Stimulated activated CD4-positive, alpha-beta T cell treated with anti-CD3 and anti-CD28 coated beads, Interleukin-4, amount 100 ng/mL, for 48 hours (primary cell): ENCODE measurements at regions not wholly inside any gene's neighbourhood (a gene's known extent, or its start where the extent isn't known, plus 50 kb on each side); places are given as distances from the start of the nearest gene placed in this dataset.
"Not testable (repeated sequence)": the region's sequence is repeated elsewhere in the genome, so short reads cannot be mapped to it uniquely, and the experiment has no call there.

Experiments used
- DNase-seq, 2 donors: peaks; one replicate each; pipeline ENCODE4 v3.0.0-alpha.2; 2020; ENCODE audit warnings: low read depth in 2 of 2

GRCh38 chr2:111316221-111316741, 195.6 kb downstream of the BCL2L11 start:
- not testable (repeated sequence) for DNase-seq

- not testable (repeated sequence) for DNase-seq
Observed at GRCh38 chr2:111316881-111317549, 196.3 kb downstream of the BCL2L11 start.

DNA sequence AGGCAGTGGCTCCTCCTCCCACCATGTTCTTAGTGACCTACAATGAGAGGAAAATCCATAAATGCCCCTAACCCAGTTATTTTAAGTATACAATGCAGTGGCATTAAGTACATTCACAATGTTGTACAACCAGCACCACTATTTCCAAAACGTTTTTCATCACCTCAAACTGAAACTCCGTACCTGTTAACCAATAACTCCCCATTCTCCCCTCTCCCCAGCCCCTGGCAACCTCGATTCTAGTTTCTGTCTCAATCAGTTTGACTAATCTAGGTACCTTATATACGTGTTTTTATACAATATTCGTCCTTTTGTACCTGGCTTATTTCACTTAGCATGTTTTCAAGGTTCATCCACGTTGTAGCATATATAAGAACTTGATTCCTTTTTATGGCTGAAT, 198.8 kb downstream of the BCL2L11 start:
- DNase-seq: not testable (repeated sequence)

DNA sequence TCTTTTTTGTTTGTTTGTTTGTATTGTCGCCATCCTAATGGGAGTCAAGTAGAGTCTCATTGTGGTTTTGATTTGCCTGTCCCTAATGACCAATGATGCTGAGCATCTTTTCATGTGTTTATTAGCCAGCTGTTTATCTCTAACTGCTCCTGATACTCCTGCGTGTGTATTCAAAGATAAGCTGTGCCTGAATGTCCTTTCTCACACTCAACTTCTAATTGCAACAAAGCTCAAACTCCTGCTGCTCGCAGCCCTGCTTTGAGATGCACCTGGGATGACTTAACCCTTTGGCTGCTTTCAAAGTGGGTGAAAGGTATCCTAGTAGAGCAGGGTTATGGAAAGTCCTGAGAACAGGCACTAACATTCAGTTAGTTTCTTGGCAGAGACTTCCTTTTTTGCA, 199.6 kb downstream of the BCL2L11 start:
- not testable (repeated sequence) for DNase-seq

DNA sequence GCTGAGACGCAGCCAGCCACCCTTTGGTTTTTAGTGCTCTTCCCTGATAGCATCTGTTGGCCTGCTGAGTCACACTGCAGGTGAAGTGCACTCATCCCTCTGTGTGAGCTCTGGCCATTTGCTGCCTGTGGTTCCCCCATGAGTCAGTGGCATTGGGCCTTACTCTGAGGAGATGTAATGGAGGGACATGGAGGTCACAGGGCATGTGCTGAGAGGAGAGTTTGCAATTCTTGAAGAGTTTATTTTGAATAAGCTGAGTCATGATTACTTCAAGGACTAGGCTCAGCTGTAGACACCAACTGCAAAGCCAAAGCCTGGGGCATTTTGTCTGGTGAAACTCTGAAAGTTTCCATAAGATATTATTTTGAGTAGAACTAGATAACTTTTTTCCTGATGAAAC, 200.3 kb downstream of the BCL2L11 start:
- not testable (repeated sequence) for DNase-seq

DNA sequence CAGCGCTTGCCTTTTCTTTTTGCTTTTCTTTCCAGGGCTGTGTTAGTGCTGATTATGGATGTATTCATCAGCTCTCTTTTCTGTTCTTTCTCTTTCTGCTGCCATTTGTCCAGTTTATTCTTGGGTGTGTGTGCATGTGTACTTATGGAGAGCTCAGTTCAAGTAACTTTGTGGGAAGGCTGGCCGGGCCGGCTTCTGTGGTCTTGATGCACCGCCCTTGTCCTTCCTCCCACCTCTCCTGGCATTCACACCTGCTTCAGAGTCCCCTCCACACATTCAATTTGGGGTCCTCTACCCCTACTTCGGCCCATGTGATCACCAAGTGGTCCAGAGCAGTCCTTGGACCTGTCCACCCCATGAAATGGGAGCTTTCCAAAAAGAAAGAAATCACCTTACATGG, 202.7 kb downstream of the BCL2L11 start:
- DNase-seq: not testable (repeated sequence)

GRCh38 chr2:111327726-111328125, 207.0 kb downstream of the BCL2L11 start:
- not testable (repeated sequence) for DNase-seq

DNA sequence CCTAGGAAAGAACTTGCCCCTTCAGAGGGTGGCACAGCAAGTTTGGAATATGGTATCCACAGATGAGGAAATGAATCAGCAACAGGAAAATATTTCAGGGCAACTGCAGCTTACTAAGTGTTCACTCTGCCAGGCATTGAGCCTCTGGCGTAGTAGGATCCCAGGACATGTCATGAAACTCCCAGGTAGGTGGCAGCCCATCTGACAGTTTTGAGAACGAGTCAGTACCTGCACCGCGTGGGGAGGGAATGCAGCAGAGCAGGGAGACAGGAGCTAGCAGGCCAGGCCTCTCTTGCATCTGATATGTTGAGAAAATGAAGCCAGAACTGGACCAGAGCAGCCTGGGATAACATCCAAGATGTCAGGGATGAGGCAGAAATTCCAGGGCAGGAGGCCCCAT, 208.6 kb downstream of the BCL2L11 start:
- DNase-seq: not testable (repeated sequence)

- not testable (repeated sequence) for DNase-seq
Observed at GRCh38 chr2:111331099-111331724, 210.5 kb downstream of the BCL2L11 start.

GRCh38 chr2:111335220-111335907, 214.7 kb downstream of the BCL2L11 start:
- DNase-seq: not testable (repeated sequence)

DNA sequence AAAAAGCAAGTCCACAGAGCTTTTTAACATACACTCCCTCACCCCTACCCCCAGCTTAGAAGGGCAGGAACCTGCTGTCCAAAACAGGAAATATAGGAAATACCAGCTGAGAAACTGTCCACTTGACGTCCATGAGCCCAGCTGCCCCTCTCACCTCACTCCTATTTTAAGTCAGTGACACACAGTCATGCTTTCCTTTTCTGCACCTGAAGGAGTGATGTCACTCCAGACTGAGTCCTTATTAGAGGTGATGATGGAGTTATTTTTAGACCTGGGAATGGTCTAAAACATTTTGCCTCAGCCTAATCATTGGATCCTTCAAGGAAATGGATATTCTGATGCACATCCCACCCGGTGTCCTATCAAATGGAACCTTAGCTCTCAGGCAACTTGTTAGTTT, 217.8 kb downstream of the BCL2L11 start:
- not testable (repeated sequence) for DNase-seq

DNA sequence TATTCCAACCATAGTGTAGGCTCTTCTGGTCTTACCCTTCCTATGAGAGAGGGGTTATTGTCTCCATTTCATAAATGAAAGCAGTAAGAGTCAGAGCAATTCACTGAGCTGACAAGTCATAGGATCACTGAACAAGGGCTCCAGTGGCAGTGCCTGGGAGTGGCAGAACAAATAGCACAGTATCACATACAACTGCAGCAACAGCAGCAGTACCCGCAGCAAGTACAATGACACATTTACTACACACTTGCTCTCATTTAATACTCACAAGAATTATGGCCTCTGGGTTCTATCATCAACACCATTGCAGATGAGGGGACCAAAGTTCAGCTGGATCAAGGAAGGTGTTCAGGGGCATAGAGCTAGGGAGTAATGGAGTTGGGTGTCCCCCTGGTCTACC, 218.8 kb downstream of the BCL2L11 start:
- DNase-seq: not testable (repeated sequence)

DNA sequence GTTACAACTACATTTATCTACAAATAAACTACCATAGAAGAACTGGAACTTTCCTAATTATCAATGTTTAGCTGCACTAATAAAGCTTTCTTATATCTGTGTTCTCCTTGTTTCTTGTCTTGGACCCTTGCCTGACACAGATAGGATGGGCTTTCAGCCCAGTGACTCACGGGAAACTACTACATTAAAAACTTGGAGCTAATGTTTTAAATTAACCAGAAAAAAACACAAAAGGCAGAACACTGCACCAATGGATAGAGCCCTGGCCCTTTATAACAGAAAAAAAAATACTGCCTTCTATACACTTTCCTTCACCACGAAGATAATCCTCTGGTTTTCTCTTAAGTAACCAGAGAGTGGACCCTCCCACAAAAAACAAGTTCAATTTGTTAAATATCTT, 223.9 kb downstream of the BCL2L11 start:
- DNase-seq: not testable (repeated sequence)

DNA sequence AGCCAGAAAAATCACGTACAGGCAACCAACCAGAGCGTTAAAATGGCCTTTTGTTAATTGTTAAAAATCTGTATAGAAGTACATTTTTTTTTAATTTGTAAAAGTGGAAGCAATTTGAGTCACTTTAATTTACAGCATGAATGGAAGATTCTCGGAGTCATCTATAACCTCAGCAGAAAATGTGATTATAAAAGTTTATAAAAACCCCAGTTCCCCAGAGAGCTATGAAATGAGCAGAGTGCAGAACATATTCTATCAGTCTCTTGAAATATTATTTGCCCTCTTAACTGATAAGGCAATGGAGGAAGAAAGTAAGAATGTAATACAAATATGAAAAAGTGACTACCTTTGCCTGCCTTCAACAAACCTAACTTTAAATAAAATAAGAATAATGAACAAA, 224.7 kb downstream of the BCL2L11 start:
- not testable (repeated sequence) for DNase-seq

- DNase-seq: not testable (repeated sequence)
Observed at GRCh38 chr2:111346018-111346930, 225.6 kb downstream of the BCL2L11 start.

DNA sequence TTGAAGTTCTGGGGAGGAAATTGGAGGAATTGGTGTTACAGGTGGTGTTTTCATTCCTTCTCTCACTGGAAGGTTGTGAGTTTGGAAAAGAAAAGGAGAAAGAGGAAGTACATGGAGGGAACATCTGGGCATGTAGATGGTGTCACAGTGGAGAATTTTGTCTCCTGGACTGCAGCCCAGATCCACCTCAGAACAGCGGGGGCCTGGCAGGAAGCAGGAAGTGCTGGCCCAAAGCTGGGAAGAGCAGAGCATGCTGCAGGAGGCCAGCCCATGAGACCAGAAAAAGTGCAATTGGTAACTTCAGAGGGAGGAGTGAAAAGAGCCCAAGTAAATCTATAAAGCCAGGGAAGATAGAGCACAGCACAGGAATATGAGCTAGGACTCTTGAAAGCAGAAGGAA, 227.0 kb downstream of the BCL2L11 start:
- DNase-seq: not testable (repeated sequence)

GRCh38 chr2:111348316-111348715, 227.6 kb downstream of the BCL2L11 start:
- DNase-seq: not testable (repeated sequence)

DNA sequence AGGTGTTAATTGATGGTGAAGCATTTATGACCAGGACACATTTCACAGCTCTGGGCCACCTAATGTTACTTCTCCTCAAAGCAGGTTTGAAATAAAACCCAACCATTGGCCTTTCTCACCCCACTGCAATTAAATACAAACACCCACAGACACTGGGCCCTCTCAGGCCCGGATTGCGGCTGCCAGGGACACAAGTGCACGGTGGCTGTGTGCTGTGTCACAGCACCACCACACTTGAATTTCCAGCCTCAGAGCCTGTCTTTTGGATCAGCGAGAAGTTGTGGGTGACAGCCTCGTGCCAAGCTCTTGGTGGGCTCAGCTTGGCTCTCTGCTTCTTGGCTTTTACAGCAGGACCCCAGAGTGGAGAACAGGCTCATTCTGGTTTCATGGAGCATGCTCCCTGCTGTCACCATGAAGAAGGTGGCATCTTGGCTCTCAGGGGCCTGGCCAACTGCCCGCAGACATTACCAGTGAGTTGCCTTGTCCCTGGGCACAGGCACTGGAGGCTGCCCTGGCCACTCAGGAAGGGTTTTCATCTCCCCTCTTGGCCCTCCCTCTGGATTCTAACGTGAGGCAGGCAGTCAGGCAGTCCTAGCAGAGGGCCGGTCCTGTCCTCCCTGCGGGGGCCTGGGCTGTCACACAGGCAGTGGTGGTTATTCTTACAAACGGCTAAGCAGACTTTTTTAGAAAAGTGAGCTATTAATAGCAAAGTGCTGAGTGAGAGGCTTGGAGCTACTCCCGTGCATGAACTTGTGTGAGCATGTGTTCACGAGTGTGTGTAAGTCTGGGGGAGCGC, 234.5 kb downstream of the BCL2L11 start:
- DNase-seq: not testable (repeated sequence)

- not testable (repeated sequence) for DNase-seq
Observed at GRCh38 chr2:111355823-111356511, 235.3 kb downstream of the BCL2L11 start.

GRCh38 chr2:111356512-111357031, 235.9 kb downstream of the BCL2L11 start:
- not testable (repeated sequence) for DNase-seq
